ENCODE measurements at regions not wholly inside any gene's neighbourhood (a gene's known extent, or its start where the extent isn't known, plus 50 kb on each side); places are given as distances from the start of the nearest gene placed in this dataset.
"Not testable (repeated sequence)": the region's sequence is repeated elsewhere in the genome, so short reads cannot be mapped to it uniquely, and the experiment has no call there.

- Mint-ChIP-seq H3K4me1 (ENCODE audit: low read depth, unreplicated experiment) (peaks cover 24% of the 10 kb centered on the region), H3K4me3 (ENCODE audit: unreplicated experiment) (no peak overlapping the region), H3K36me3 (ENCODE audit: unreplicated experiment) (no peaks in the 10 kb centered on the region), H3K9me3 (ENCODE audit: unreplicated experiment) (peaks cover 2% of the 10 kb centered on the region), H3K27ac (ENCODE audit: unreplicated experiment) (no peak overlapping the region), H3K27me3 (ENCODE audit: unreplicated experiment) (peaks cover 2% of the 10 kb centered on the region)
- no peak for DNase-seq
- no peak for TF ChIP-seq CTCF (IDR thresholded peaks at IDR 0.05; ENCODE audit: partially characterized antibody, unreplicated experiment)
Observed at GRCh38 chr1:208475951-208476845, 232.0 kb upstream of the PLXNA2 start.

GRCh38 chr1:208476846-208477170, 232.6 kb upstream of the PLXNA2 start:
- Mint-ChIP-seq H3K9me3 (ENCODE audit: unreplicated experiment) (peaks cover 2% of the 10 kb centered on the region), H3K4me1 (ENCODE audit: low read depth, unreplicated experiment) (peaks cover 24% of the 10 kb centered on the region), H3K27ac (ENCODE audit: unreplicated experiment) (no peak overlapping the region), H3K36me3 (ENCODE audit: unreplicated experiment) (no peaks in the 10 kb centered on the region), H3K27me3 (ENCODE audit: unreplicated experiment) (peaks cover 2% of the 10 kb centered on the region), H3K4me3 (ENCODE audit: unreplicated experiment) (no peak overlapping the region)
- TF ChIP-seq CTCF (IDR thresholded peaks at IDR 0.05; ENCODE audit: partially characterized antibody, unreplicated experiment) = no peak
- no peak for DNase-seq

GRCh38 chr1:208479435-208479834, 235.3 kb upstream of the PLXNA2 start:
- Mint-ChIP-seq H3K27ac (ENCODE audit: unreplicated experiment) (peak overlapping the region; percentile 17), H3K4me1 (ENCODE audit: low read depth, unreplicated experiment) (peaks cover 19% of the 10 kb centered on the region)

GRCh38 chr1:208485512-208485911, 241.3 kb upstream of the PLXNA2 start:
- Mint-ChIP-seq H3K27me3 (ENCODE audit: unreplicated experiment) (peaks cover 1% of the 10 kb centered on the region), H3K4me1 (ENCODE audit: low read depth, unreplicated experiment) (no peaks in the 10 kb centered on the region), H3K4me3 (ENCODE audit: unreplicated experiment) (no peak overlapping the region), H3K9me3 (ENCODE audit: unreplicated experiment) (peaks cover 2% of the 10 kb centered on the region), H3K36me3 (ENCODE audit: unreplicated experiment) (no peaks in the 10 kb centered on the region), H3K27ac (ENCODE audit: unreplicated experiment) (no peak overlapping the region)
- no peak for DNase-seq
- no peak for TF ChIP-seq CTCF (IDR thresholded peaks at IDR 0.05; ENCODE audit: partially characterized antibody, unreplicated experiment)

More at GRCh38 chr1:208479435-208479834, 235.3 kb upstream of the PLXNA2 start:
- Mint-ChIP-seq H3K4me3 (ENCODE audit: unreplicated experiment) (no peak overlapping the region), H3K9me3 (ENCODE audit: unreplicated experiment) (no peaks in the 10 kb centered on the region), H3K27me3 (ENCODE audit: unreplicated experiment) (peaks cover 1% of the 10 kb centered on the region), H3K36me3 (ENCODE audit: unreplicated experiment) (no peaks in the 10 kb centered on the region)
- no peak for TF ChIP-seq CTCF (IDR thresholded peaks at IDR 0.05; ENCODE audit: partially characterized antibody, unreplicated experiment)
- no peak for DNase-seq

- Mint-ChIP-seq H3K4me3 (ENCODE audit: unreplicated experiment) (no peak overlapping the region), H3K9me3 (ENCODE audit: unreplicated experiment) (peaks cover 2% of the 10 kb centered on the region), H3K36me3 (ENCODE audit: unreplicated experiment) (no peaks in the 10 kb centered on the region), H3K27ac (ENCODE audit: unreplicated experiment) (no peak overlapping the region), H3K4me1 (ENCODE audit: low read depth, unreplicated experiment) (no peaks in the 10 kb centered on the region), H3K27me3 (ENCODE audit: unreplicated experiment) (peaks cover 1% of the 10 kb centered on the region)
- no peak for DNase-seq
- TF ChIP-seq CTCF (IDR thresholded peaks at IDR 0.05; ENCODE audit: partially characterized antibody, unreplicated experiment) = no peak
Observed at GRCh38 chr1:208486677-208487076, 242.5 kb upstream of the PLXNA2 start.

- not testable (repeated sequence) for H3K27ac Mint-ChIP-seq (ENCODE audit: unreplicated experiment); H3K36me3 Mint-ChIP-seq (ENCODE audit: unreplicated experiment); H3K9me3 Mint-ChIP-seq (ENCODE audit: unreplicated experiment); DNase-seq; H3K27me3 Mint-ChIP-seq (ENCODE audit: unreplicated experiment); H3K4me3 Mint-ChIP-seq (ENCODE audit: unreplicated experiment); H3K4me1 Mint-ChIP-seq (ENCODE audit: low read depth, unreplicated experiment)
Observed at GRCh38 chr1:208488432-208488831, 244.2 kb upstream of the PLXNA2 start.
